ENCODE measurements at regions not wholly inside any gene's neighbourhood (a gene's known extent, or its start where the extent isn't known, plus 50 kb on each side); places are given as distances from the start of the nearest gene placed in this dataset.

- TF ChIP-seq, protein P1, sequence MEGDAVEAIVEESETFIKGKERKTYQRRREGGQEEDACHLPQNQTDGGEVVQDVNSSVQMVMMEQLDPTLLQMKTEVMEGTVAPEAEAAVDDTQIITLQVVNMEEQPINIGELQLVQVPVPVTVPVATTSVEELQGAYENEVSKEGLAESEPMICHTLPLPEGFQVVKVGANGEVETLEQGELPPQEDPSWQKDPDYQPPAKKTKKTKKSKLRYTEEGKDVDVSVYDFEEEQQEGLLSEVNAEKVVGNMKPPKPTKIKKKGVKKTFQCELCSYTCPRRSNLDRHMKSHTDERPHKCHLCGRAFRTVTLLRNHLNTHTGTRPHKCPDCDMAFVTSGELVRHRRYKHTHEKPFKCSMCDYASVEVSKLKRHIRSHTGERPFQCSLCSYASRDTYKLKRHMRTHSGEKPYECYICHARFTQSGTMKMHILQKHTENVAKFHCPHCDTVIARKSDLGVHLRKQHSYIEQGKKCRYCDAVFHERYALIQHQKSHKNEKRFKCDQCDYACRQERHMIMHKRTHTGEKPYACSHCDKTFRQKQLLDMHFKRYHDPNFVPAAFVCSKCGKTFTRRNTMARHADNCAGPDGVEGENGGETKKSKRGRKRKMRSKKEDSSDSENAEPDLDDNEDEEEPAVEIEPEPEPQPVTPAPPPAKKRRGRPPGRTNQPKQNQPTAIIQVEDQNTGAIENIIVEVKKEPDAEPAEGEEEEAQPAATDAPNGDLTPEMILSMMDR (conservative IDR thresholded peaks at IDR 0.05; ENCODE audit: low read length), result no peak
- no peak for TF ChIP-seq EZH2phosphoT487 (IDR thresholded peaks at IDR 0.05; ENCODE audit: borderline replicate concordance)
Observed at GRCh38 chr10:44281662-44282061, 103.2 kb downstream of the CXCL12 start.
